H1 (cell line): ENCODE measurements at regions not wholly inside any gene's neighbourhood (a gene's known extent, or its start where the extent isn't known, plus 50 kb on each side); places are given as distances from the start of the nearest gene placed in this dataset.

Experiments
- CTCF ChIA-PET: fragments of 300-600 bp; sonication (Branson Sonifier 250); formaldehyde crosslinking; loops from one replicate; lab custom pipeline; 2021; ENCODE audit not compliant: partially characterized antibody; lab: Charles Lee
- POLR2A ChIA-PET: fragments of 300-600 bp; sonication (Branson Sonifier 250); formaldehyde crosslinking; loops from one replicate; lab custom pipeline; 2021; ENCODE audit warnings: inconsistent platforms; ENCODE audit not compliant: partially characterized antibody; lab: Charles Lee
- DNase-seq, 2 experiments: peaks; one replicate each; pipeline versions ENCODE4 v3.0.0 to v3.0.0-alpha.2; 2010 to 2022; ENCODE audit warnings: low spot score in 2 of 2, low read depth in 1 of 2, mixed read lengths in 1 of 2
- FAIRE-seq: peaks from 2 replicates; lab custom pipeline; 2011; peaks lifted over from hg19 to GRCh38; lab: Jason Lieb, UNC
- H2AFZ ChIP-seq: 2 replicates; pipeline ENCODE4 v1.8.1; 2012; ENCODE audit warnings: low read length, inconsistent platforms
- H2AK5ac ChIP-seq: 2 replicates; pipeline ENCODE4 v1.6.1; 2013; ENCODE audit warnings: low read depth, low read length
- H2BK120ac ChIP-seq: replicated peaks from 2 replicates; pipeline ENCODE3; 2013; ENCODE audit warnings: low read depth, low read length, inconsistent platforms
- H2BK12ac ChIP-seq: 2 replicates; pipeline ENCODE4 v1.6.1; 2013; ENCODE audit warnings: low read depth, low read length
- H2BK15ac ChIP-seq: 2 replicates; pipeline ENCODE4 v1.6.1; 2013; ENCODE audit warnings: low read length
- H2BK20ac ChIP-seq: 2 replicates; pipeline ENCODE4 v1.6.1; 2013; ENCODE audit warnings: low read length
- H2BK5ac ChIP-seq: 2 replicates; pipeline ENCODE4 v1.6.1; 2013; ENCODE audit warnings: low read depth, low read length
- H3K14ac ChIP-seq: 2 replicates; pipeline ENCODE4 v1.6.1; 2013; ENCODE audit warnings: inconsistent platforms; ENCODE audit not compliant: insufficient read length
- H3K18ac ChIP-seq: 2 replicates; pipeline ENCODE4 v1.6.1; 2013; ENCODE audit warnings: low read length; ENCODE audit errors: extremely low read depth
- H3K23ac ChIP-seq: 2 replicates; pipeline ENCODE4 v1.6.1; 2013; ENCODE audit warnings: inconsistent platforms; ENCODE audit not compliant: insufficient read length
- H3K23me2 ChIP-seq: 2 replicates; pipeline ENCODE4 v1.6.1; 2013; ENCODE audit warnings: low read depth, low read length
- H3K27ac ChIP-seq: 2 replicates; pipeline ENCODE4 v1.6.1; 2011; ENCODE audit warnings: low read depth, low read length, inconsistent platforms
- H3K27me3 ChIP-seq, 4 experiments: replicated peaks in 1 of 4; 1 replicate in 1 of 4; 2 replicates in 3 of 4; pipeline versions ENCODE4 v1.6.1 to v1.8.1; 2011 to 2013; ENCODE audit warnings: low read length in 3 of 4, mild to moderate bottlenecking in 3 of 4, inconsistent platforms in 2 of 4, mixed read lengths in 2 of 4, moderate library complexity in 1 of 4; ENCODE audit not compliant: control insufficient read depth in 3 of 4, insufficient read depth in 3 of 4; ENCODE audit errors: extremely low read depth in 1 of 4
- H3K36me3 ChIP-seq, 4 experiments: 2 replicates each; pipeline versions ENCODE4 v1.6.1 to v1.8.1; 2011 to 2013; ENCODE audit warnings: mild to moderate bottlenecking in 4 of 4, low read length in 3 of 4, moderate library complexity in 2 of 4, control low read depth in 1 of 4, inconsistent platforms in 1 of 4; ENCODE audit not compliant: insufficient read depth in 4 of 4, control insufficient read depth in 2 of 4
- H3K4ac ChIP-seq: replicated peaks from 2 replicates; pipeline ENCODE3; 2013; ENCODE audit warnings: low read length, low read depth, mixed read lengths, inconsistent platforms; ENCODE audit not compliant: insufficient read length
- H3K4me1 ChIP-seq, 4 experiments: replicated peaks in 1 of 4; 1 replicate in 1 of 4; 2 replicates in 3 of 4; pipeline versions ENCODE4 v1.6.1 to v1.8.1; 2011 to 2013; ENCODE audit warnings: low read length in 3 of 4, inconsistent platforms in 2 of 4, mixed read lengths in 1 of 4; ENCODE audit not compliant: insufficient read depth in 4 of 4, control insufficient read depth in 3 of 4
- H3K4me2 ChIP-seq, 2 experiments: 2 replicates each; pipeline versions ENCODE4 v1.6.1 to v1.8.1; 2011 to 2013; ENCODE audit warnings: low read depth in 2 of 2, low read length in 2 of 2, control low read depth in 1 of 2, inconsistent platforms in 1 of 2, mild to moderate bottlenecking in 1 of 2; ENCODE audit not compliant: insufficient read depth in 1 of 2
- H3K4me3 ChIP-seq, 4 experiments: fragments of 200-600, 300-600 bp in 1 of 4; sonication (generic), shearing (Covaris generic), sonication (Bioruptor Twin) in 1 of 4; 2 replicates each; pipeline versions ENCODE4 v1.5.1 to v1.8.1; 2011 to 2016; ENCODE audit warnings: low read length in 4 of 4, low read depth in 3 of 4, control low read depth in 2 of 4, inconsistent platforms in 2 of 4, mild to moderate bottlenecking in 2 of 4, mixed read lengths in 1 of 4, moderate library complexity in 1 of 4; ENCODE audit not compliant: insufficient read depth in 2 of 4; ENCODE audit errors: extremely low read depth in 1 of 4
- H3K56ac ChIP-seq: replicated peaks from 2 replicates; pipeline ENCODE3; 2013; ENCODE audit warnings: low read depth, mild to moderate bottlenecking, mixed read lengths, low read length, inconsistent platforms; ENCODE audit not compliant: insufficient read length
- H3K79me1 ChIP-seq: 2 replicates; pipeline ENCODE4 v1.6.1; 2013; ENCODE audit warnings: low read depth, low read length, control low read depth
- H3K79me2 ChIP-seq, 2 experiments: 2 replicates each; pipeline versions ENCODE4 v1.6.1 to v1.8.1; 2012 to 2013; ENCODE audit warnings: low read length in 2 of 2, mild to moderate bottlenecking in 2 of 2, inconsistent platforms in 1 of 2; ENCODE audit not compliant: insufficient read depth in 2 of 2, control insufficient read depth in 1 of 2
- H3K9ac ChIP-seq, 4 experiments: replicated peaks in 1 of 4; 1 replicate in 1 of 4; 2 replicates in 3 of 4; pipeline versions ENCODE4 v1.6.1 to v1.8.1; 2011 to 2013; ENCODE audit warnings: low read depth in 3 of 4, low read length in 3 of 4, control low read depth in 2 of 4, mild to moderate bottlenecking in 2 of 4, moderate library complexity in 2 of 4, inconsistent platforms in 1 of 4; ENCODE audit errors: extremely low read depth in 1 of 4
- H3K9me3 ChIP-seq, 2 experiments: 2 replicates each; pipeline versions ENCODE4 v1.6.1 to v1.8.1; 2012 to 2013; ENCODE audit warnings: mild to moderate bottlenecking in 2 of 2, moderate library complexity in 2 of 2, control low read depth in 1 of 2, inconsistent platforms in 1 of 2, low read depth in 1 of 2, low read length in 1 of 2, mixed read lengths in 1 of 2; ENCODE audit not compliant: insufficient read depth in 2 of 2
- H4K20me1 ChIP-seq, 2 experiments: replicated peaks in 1 of 2; 2 replicates each; pipeline versions ENCODE3 to v1.8.1; 2011 to 2013; ENCODE audit warnings: inconsistent platforms in 2 of 2, low read length in 2 of 2, mild to moderate bottlenecking in 1 of 2; ENCODE audit not compliant: insufficient read depth in 2 of 2, control insufficient read depth in 1 of 2
- H4K5ac ChIP-seq: 2 replicates; pipeline ENCODE4 v1.6.1; 2013; ENCODE audit warnings: low read length, low read depth, mixed read lengths, inconsistent platforms; ENCODE audit not compliant: insufficient read length
- H4K8ac ChIP-seq: 2 replicates; pipeline ENCODE4 v1.8.0; 2013; ENCODE audit warnings: mild to moderate bottlenecking, moderate library complexity, low read length, inconsistent platforms; ENCODE audit not compliant: insufficient read depth; ENCODE audit errors: extremely low read depth
- H4K91ac ChIP-seq: replicated peaks from 2 replicates; pipeline ENCODE3; 2013; ENCODE audit warnings: low read length, mixed read lengths, inconsistent platforms; ENCODE audit not compliant: insufficient read length
- WGBS, 2 experiments: shearing (Covaris generic) in 1 of 2; methylation state at CpG; one replicate each; pipeline versions ENCODE4 v1.1.6 to v1.1.7; 2013 to 2015; ENCODE audit warnings: low lambda C conversion rate in 2 of 2, mixed read lengths in 2 of 2, inconsistent platforms in 1 of 2, low coverage in 1 of 2, missing lambda C conversion rate in 1 of 2; ENCODE audit not compliant: insufficient replicate concordance in 2 of 2, insufficient coverage in 1 of 2, insufficient read length in 1 of 2; ENCODE audit errors: extremely low coverage in 1 of 2, missing lambda C conversion rate in 1 of 2; 5-methylcytosine and 5-hydroxymethylcytosine counted together
- TF ChIP-seq, protein P1 (sequence below): fragments of 300-600 bp; sonication (generic); IDR thresholded peaks from 2 replicates; pipeline ENCODE4 v1.7.1; 2012; ENCODE audit warnings: low read length, moderate library complexity, mild to moderate bottlenecking, inconsistent platforms; ENCODE audit not compliant: insufficient replicate concordance

DNA sequence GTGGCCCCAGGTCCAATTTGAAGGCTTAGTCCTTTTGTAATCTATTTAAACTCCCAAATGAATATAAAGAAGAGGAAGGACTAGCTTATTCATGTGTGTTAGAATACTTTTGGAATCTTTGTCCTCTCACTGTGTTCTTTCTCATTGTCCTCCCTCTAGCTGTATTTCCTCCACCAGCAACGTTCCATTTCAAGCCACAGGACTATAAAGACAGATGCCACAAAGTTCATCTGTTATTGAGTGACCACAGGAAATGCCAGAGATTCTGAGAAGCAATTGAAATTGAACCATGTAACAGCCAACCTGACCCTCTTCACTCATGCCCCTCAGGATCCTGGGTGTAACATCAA lies 336.6 kb upstream of the API5 start:
- Histone ChIP-seq H3K4me3 (no peak overlapping the region), H3K23ac (no peak overlapping the region), H4K20me1 (no peaks in the 10 kb centered on the region), H2BK120ac (no peak overlapping the region), H3K36me3 (no peaks in the 10 kb centered on the region), H4K8ac (no peak overlapping the region), H3K79me1 (no peaks in the 10 kb centered on the region), H2AFZ (no peak overlapping the region), H2BK15ac (no peak overlapping the region), H2BK12ac (no peak overlapping the region), H3K14ac (no peak overlapping the region), H3K56ac (no peak overlapping the region), H3K9ac (no peak overlapping the region), H3K4ac (no peak overlapping the region), H4K91ac (no peak overlapping the region), H3K79me2 (no peaks in the 10 kb centered on the region), H3K23me2 (no peaks in the 10 kb centered on the region), H2BK20ac (no peak overlapping the region), H3K27me3 (no peaks in the 10 kb centered on the region), H2AK5ac (no peak overlapping the region), H3K4me1 (no peaks in the 10 kb centered on the region), H2BK5ac (no peak overlapping the region), H3K4me2 (no peak overlapping the region), H3K18ac (no peak overlapping the region), H3K9me3 (peaks cover 0 to 3% of the 10 kb centered on the region in 2 experiments; a peak in 1 of 4 replicates), H4K5ac (no peak overlapping the region), H3K27ac (no peak overlapping the region)
- FAIRE-seq (no peak), DNase-seq (no peak)
- 63% methylated on average over 1 of the region's 1 CpG; no CpG with 5 or more reads in 1 of the 2 experiments for WGBS, 2 experiments
- ChIA-PET POLR2A (no interaction called here), CTCF (interaction anchor here (1.1 to 6.9 kb wide), 7 partner anchors 8 to 308 kb away, joined by 3 to 42 read pairs (median 9); no protein-coding TSS in a partner anchor)
- TF ChIP-seq, protein P1, sequence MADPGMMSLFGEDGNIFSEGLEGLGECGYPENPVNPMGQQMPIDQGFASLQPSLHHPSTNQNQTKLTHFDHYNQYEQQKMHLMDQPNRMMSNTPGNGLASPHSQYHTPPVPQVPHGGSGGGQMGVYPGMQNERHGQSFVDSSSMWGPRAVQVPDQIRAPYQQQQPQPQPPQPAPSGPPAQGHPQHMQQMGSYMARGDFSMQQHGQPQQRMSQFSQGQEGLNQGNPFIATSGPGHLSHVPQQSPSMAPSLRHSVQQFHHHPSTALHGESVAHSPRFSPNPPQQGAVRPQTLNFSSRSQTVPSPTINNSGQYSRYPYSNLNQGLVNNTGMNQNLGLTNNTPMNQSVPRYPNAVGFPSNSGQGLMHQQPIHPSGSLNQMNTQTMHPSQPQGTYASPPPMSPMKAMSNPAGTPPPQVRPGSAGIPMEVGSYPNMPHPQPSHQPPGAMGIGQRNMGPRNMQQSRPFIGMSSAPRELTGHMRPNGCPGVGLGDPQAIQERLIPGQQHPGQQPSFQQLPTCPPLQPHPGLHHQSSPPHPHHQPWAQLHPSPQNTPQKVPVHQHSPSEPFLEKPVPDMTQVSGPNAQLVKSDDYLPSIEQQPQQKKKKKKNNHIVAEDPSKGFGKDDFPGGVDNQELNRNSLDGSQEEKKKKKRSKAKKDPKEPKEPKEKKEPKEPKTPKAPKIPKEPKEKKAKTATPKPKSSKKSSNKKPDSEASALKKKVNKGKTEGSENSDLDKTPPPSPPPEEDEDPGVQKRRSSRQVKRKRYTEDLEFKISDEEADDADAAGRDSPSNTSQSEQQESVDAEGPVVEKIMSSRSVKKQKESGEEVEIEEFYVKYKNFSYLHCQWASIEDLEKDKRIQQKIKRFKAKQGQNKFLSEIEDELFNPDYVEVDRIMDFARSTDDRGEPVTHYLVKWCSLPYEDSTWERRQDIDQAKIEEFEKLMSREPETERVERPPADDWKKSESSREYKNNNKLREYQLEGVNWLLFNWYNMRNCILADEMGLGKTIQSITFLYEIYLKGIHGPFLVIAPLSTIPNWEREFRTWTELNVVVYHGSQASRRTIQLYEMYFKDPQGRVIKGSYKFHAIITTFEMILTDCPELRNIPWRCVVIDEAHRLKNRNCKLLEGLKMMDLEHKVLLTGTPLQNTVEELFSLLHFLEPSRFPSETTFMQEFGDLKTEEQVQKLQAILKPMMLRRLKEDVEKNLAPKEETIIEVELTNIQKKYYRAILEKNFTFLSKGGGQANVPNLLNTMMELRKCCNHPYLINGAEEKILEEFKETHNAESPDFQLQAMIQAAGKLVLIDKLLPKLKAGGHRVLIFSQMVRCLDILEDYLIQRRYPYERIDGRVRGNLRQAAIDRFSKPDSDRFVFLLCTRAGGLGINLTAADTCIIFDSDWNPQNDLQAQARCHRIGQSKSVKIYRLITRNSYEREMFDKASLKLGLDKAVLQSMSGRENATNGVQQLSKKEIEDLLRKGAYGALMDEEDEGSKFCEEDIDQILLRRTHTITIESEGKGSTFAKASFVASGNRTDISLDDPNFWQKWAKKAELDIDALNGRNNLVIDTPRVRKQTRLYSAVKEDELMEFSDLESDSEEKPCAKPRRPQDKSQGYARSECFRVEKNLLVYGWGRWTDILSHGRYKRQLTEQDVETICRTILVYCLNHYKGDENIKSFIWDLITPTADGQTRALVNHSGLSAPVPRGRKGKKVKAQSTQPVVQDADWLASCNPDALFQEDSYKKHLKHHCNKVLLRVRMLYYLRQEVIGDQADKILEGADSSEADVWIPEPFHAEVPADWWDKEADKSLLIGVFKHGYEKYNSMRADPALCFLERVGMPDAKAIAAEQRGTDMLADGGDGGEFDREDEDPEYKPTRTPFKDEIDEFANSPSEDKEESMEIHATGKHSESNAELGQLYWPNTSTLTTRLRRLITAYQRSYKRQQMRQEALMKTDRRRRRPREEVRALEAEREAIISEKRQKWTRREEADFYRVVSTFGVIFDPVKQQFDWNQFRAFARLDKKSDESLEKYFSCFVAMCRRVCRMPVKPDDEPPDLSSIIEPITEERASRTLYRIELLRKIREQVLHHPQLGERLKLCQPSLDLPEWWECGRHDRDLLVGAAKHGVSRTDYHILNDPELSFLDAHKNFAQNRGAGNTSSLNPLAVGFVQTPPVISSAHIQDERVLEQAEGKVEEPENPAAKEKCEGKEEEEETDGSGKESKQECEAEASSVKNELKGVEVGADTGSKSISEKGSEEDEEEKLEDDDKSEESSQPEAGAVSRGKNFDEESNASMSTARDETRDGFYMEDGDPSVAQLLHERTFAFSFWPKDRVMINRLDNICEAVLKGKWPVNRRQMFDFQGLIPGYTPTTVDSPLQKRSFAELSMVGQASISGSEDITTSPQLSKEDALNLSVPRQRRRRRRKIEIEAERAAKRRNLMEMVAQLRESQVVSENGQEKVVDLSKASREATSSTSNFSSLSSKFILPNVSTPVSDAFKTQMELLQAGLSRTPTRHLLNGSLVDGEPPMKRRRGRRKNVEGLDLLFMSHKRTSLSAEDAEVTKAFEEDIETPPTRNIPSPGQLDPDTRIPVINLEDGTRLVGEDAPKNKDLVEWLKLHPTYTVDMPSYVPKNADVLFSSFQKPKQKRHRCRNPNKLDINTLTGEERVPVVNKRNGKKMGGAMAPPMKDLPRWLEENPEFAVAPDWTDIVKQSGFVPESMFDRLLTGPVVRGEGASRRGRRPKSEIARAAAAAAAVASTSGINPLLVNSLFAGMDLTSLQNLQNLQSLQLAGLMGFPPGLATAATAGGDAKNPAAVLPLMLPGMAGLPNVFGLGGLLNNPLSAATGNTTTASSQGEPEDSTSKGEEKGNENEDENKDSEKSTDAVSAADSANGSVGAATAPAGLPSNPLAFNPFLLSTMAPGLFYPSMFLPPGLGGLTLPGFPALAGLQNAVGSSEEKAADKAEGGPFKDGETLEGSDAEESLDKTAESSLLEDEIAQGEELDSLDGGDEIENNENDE, result no peak
